ENCODE measurements at regions not wholly inside any gene's neighbourhood (a gene's known extent, or its start where the extent isn't known, plus 50 kb on each side); places are given as distances from the start of the nearest gene placed in this dataset.

GRCh38 chr4:187604984-187605383 lies 390.6 kb upstream of the ZFP42 start:
- H3K36me3 ChIP-seq (ENCODE audit: control insufficient read depth, insufficient read depth, low read length), result no peaks in the 10 kb centered on the region
- H3K9me3 ChIP-seq (ENCODE audit: control insufficient read depth, low read length), result no peaks in the 10 kb centered on the region
- H3K4me3 ChIP-seq (ENCODE audit: low read length), result no peak overlapping the region
- no peak overlapping the region for H3K9ac ChIP-seq (ENCODE audit: low read length)
- no peaks in the 10 kb centered on the region for H3K4me1 ChIP-seq (ENCODE audit: control insufficient read depth, insufficient read depth, low read length)
- no peaks in the 10 kb centered on the region for H3K27me3 ChIP-seq (ENCODE audit: control insufficient read depth, insufficient read depth, low read length)

GRCh38 chr4:187606581-187606980 lies 389.0 kb upstream of the ZFP42 start:
- no peaks in the 10 kb centered on the region for H3K9me3 ChIP-seq (ENCODE audit: control insufficient read depth, low read length)
- H3K27me3 ChIP-seq (ENCODE audit: control insufficient read depth, insufficient read depth, low read length), result no peaks in the 10 kb centered on the region
- H3K4me1 ChIP-seq (ENCODE audit: control insufficient read depth, insufficient read depth, low read length), result no peaks in the 10 kb centered on the region
- no peak overlapping the region for H3K9ac ChIP-seq (ENCODE audit: low read length)
- H3K4me3 ChIP-seq (ENCODE audit: low read length), result no peak overlapping the region
- no peaks in the 10 kb centered on the region for H3K36me3 ChIP-seq (ENCODE audit: control insufficient read depth, insufficient read depth, low read length)

- Histone ChIP-seq H3K36me3 (ENCODE audit: control insufficient read depth, insufficient read depth, low read length) (no peaks in the 10 kb centered on the region), H3K9ac (ENCODE audit: low read length) (no peak overlapping the region), H3K27me3 (ENCODE audit: control insufficient read depth, insufficient read depth, low read length) (no peaks in the 10 kb centered on the region), H3K4me1 (ENCODE audit: control insufficient read depth, insufficient read depth, low read length) (no peaks in the 10 kb centered on the region), H3K9me3 (ENCODE audit: control insufficient read depth, low read length) (no peaks in the 10 kb centered on the region), H3K4me3 (ENCODE audit: low read length) (no peak overlapping the region)
Measured at GRCh38 chr4:187608001-187608421, 387.6 kb upstream of the ZFP42 start.

GRCh38 chr4:187612301-187612700 lies 383.3 kb upstream of the ZFP42 start:
- Histone ChIP-seq H3K4me1 (ENCODE audit: control insufficient read depth, insufficient read depth, low read length) (no peaks in the 10 kb centered on the region), H3K9ac (ENCODE audit: low read length) (no peak overlapping the region), H3K36me3 (ENCODE audit: control insufficient read depth, insufficient read depth, low read length) (no peaks in the 10 kb centered on the region), H3K9me3 (ENCODE audit: control insufficient read depth, low read length) (no peaks in the 10 kb centered on the region), H3K27me3 (ENCODE audit: control insufficient read depth, insufficient read depth, low read length) (no peaks in the 10 kb centered on the region), H3K4me3 (ENCODE audit: low read length) (no peak overlapping the region)

GRCh38 chr4:187613089-187613839 lies 382.3 kb upstream of the ZFP42 start:
- no peak overlapping the region for H3K4me3 ChIP-seq (ENCODE audit: low read length)
- H3K27me3 ChIP-seq (ENCODE audit: control insufficient read depth, insufficient read depth, low read length), result no peaks in the 10 kb centered on the region
- H3K4me1 ChIP-seq (ENCODE audit: control insufficient read depth, insufficient read depth, low read length), result no peaks in the 10 kb centered on the region
- H3K36me3 ChIP-seq (ENCODE audit: control insufficient read depth, insufficient read depth, low read length), result no peaks in the 10 kb centered on the region
- H3K9ac ChIP-seq (ENCODE audit: low read length), result no peak overlapping the region
- H3K9me3 ChIP-seq (ENCODE audit: control insufficient read depth, low read length), result no peaks in the 10 kb centered on the region

- no peaks in the 10 kb centered on the region for H3K4me1 ChIP-seq (ENCODE audit: control insufficient read depth, insufficient read depth, low read length)
- no peaks in the 10 kb centered on the region for H3K36me3 ChIP-seq (ENCODE audit: control insufficient read depth, insufficient read depth, low read length)
- H3K9ac ChIP-seq (ENCODE audit: low read length), result no peak overlapping the region
- H3K27me3 ChIP-seq (ENCODE audit: control insufficient read depth, insufficient read depth, low read length), result no peaks in the 10 kb centered on the region
- H3K9me3 ChIP-seq (ENCODE audit: control insufficient read depth, low read length), result no peaks in the 10 kb centered on the region
- no peak overlapping the region for H3K4me3 ChIP-seq (ENCODE audit: low read length)
Measured at GRCh38 chr4:187615972-187616371, 379.6 kb upstream of the ZFP42 start.

GRCh38 chr4:187617113-187617512 lies 378.5 kb upstream of the ZFP42 start:
- Histone ChIP-seq H3K9ac (ENCODE audit: low read length) (no peak overlapping the region), H3K27me3 (ENCODE audit: control insufficient read depth, insufficient read depth, low read length) (no peaks in the 10 kb centered on the region), H3K4me1 (ENCODE audit: control insufficient read depth, insufficient read depth, low read length) (no peaks in the 10 kb centered on the region), H3K9me3 (ENCODE audit: control insufficient read depth, low read length) (no peaks in the 10 kb centered on the region), H3K36me3 (ENCODE audit: control insufficient read depth, insufficient read depth, low read length) (no peaks in the 10 kb centered on the region), H3K4me3 (ENCODE audit: low read length) (no peak overlapping the region)

- no peak overlapping the region for H3K4me3 ChIP-seq (ENCODE audit: low read length)
- H3K9me3 ChIP-seq (ENCODE audit: control insufficient read depth, low read length), result no peaks in the 10 kb centered on the region
- no peaks in the 10 kb centered on the region for H3K4me1 ChIP-seq (ENCODE audit: control insufficient read depth, insufficient read depth, low read length)
- no peaks in the 10 kb centered on the region for H3K27me3 ChIP-seq (ENCODE audit: control insufficient read depth, insufficient read depth, low read length)
- no peak overlapping the region for H3K9ac ChIP-seq (ENCODE audit: low read length)
- H3K36me3 ChIP-seq (ENCODE audit: control insufficient read depth, insufficient read depth, low read length), result no peaks in the 10 kb centered on the region
Measured at GRCh38 chr4:187618701-187619281, 376.8 kb upstream of the ZFP42 start.

GRCh38 chr4:187619319-187619718 lies 376.3 kb upstream of the ZFP42 start:
- no peak overlapping the region for H3K9ac ChIP-seq (ENCODE audit: low read length)
- H3K36me3 ChIP-seq (ENCODE audit: control insufficient read depth, insufficient read depth, low read length), result no peaks in the 10 kb centered on the region
- H3K4me3 ChIP-seq (ENCODE audit: low read length), result no peak overlapping the region
- no peaks in the 10 kb centered on the region for H3K27me3 ChIP-seq (ENCODE audit: control insufficient read depth, insufficient read depth, low read length)
- no peaks in the 10 kb centered on the region for H3K9me3 ChIP-seq (ENCODE audit: control insufficient read depth, low read length)
- no peaks in the 10 kb centered on the region for H3K4me1 ChIP-seq (ENCODE audit: control insufficient read depth, insufficient read depth, low read length)

- no peaks in the 10 kb centered on the region for H3K36me3 ChIP-seq (ENCODE audit: control insufficient read depth, insufficient read depth, low read length)
- no peaks in the 10 kb centered on the region for H3K9me3 ChIP-seq (ENCODE audit: control insufficient read depth, low read length)
Measured at GRCh38 chr4:187632260-187632995, 363.1 kb upstream of the ZFP42 start.

GRCh38 chr4:187633245-187633644 lies 362.3 kb upstream of the ZFP42 start:
- Histone ChIP-seq H3K36me3 (ENCODE audit: control insufficient read depth, insufficient read depth, low read length) (no peaks in the 10 kb centered on the region), H3K9me3 (ENCODE audit: control insufficient read depth, low read length) (no peaks in the 10 kb centered on the region), H3K4me3 (ENCODE audit: low read length) (no peak overlapping the region), H3K9ac (ENCODE audit: low read length) (no peak overlapping the region), H3K4me1 (ENCODE audit: control insufficient read depth, insufficient read depth, low read length) (no peaks in the 10 kb centered on the region), H3K27me3 (ENCODE audit: control insufficient read depth, insufficient read depth, low read length) (no peaks in the 10 kb centered on the region)

More at GRCh38 chr4:187632260-187632995, 363.1 kb upstream of the ZFP42 start:
- Histone ChIP-seq H3K4me1 (ENCODE audit: control insufficient read depth, insufficient read depth, low read length) (no peaks in the 10 kb centered on the region), H3K9ac (ENCODE audit: low read length) (no peak overlapping the region), H3K4me3 (ENCODE audit: low read length) (no peak overlapping the region), H3K27me3 (ENCODE audit: control insufficient read depth, insufficient read depth, low read length) (no peaks in the 10 kb centered on the region)

GRCh38 chr4:187656959-187657358 lies 338.6 kb upstream of the ZFP42 start:
- H3K4me3 ChIP-seq (ENCODE audit: low read length), result no peak overlapping the region
- no peaks in the 10 kb centered on the region for H3K36me3 ChIP-seq (ENCODE audit: control insufficient read depth, insufficient read depth, low read length)
- no peaks in the 10 kb centered on the region for H3K9me3 ChIP-seq (ENCODE audit: control insufficient read depth, low read length)
- no peak overlapping the region for H3K9ac ChIP-seq (ENCODE audit: low read length)
- H3K4me1 ChIP-seq (ENCODE audit: control insufficient read depth, insufficient read depth, low read length), result no peaks in the 10 kb centered on the region
- H3K27me3 ChIP-seq (ENCODE audit: control insufficient read depth, insufficient read depth, low read length), result no peaks in the 10 kb centered on the region
